Spleen (tissue), 11 donors: ENCODE measurements at regions not wholly inside any gene's neighbourhood (a gene's known extent, or its start where the extent isn't known, plus 50 kb on each side); places are given as distances from the start of the nearest gene placed in this dataset.

Source experiments
- DNase-seq: peaks from one replicate; pipeline ENCODE4 v3.0.0-alpha.2; 2020
- H3K27ac ChIP-seq, 8 donors: fragments of 200-600 bp; sonication (generic) in 7 of 8; 1 replicate in 4 of 8; 2 replicates in 4 of 8; pipeline versions ENCODE4 v1.5.0 to v1.8.0; 2016 to 2021; ENCODE audit warnings: inconsistent platforms in 4 of 8, mild to moderate bottlenecking in 4 of 8, moderate library complexity in 1 of 8
- H3K27me3 ChIP-seq, 7 donors: fragments of 200-600 bp; sonication (generic) in 6 of 7; replicated peaks in 1 of 7; 1 replicate in 4 of 7; 2 replicates in 3 of 7; pipeline versions ENCODE4 v1.5.0 to v1.8.0; 2016 to 2021; ENCODE audit warnings: inconsistent platforms in 3 of 7, mild to moderate bottlenecking in 1 of 7
- H3K36me3 ChIP-seq, 6 donors: fragments of 200-600 bp; sonication (generic) in 5 of 6; 1 replicate in 4 of 6; 2 replicates in 2 of 6; pipeline versions ENCODE4 v1.5.0 to v1.8.0; 2016 to 2021; ENCODE audit warnings: inconsistent platforms in 2 of 6
- H3K4me1 ChIP-seq, 6 donors: fragments of 200-600 bp; sonication (generic) in 5 of 6; 1 replicate in 3 of 6; 2 replicates in 3 of 6; pipeline versions ENCODE4 v1.5.0 to v1.8.0; 2016 to 2021; ENCODE audit warnings: inconsistent platforms in 3 of 6
- H3K4me3 ChIP-seq, 8 donors: fragments of 200-600 bp; sonication (generic) in 7 of 8; 1 replicate in 4 of 8; 2 replicates in 4 of 8; pipeline versions ENCODE4 v1.5.0 to v1.8.0; 2016 to 2021; ENCODE audit warnings: inconsistent platforms in 4 of 8, mild to moderate bottlenecking in 4 of 8, moderate library complexity in 2 of 8
- H3K9me3 ChIP-seq, 8 donors: fragments of 200-600 bp; sonication (generic) in 7 of 8; 1 replicate in 4 of 8; 2 replicates in 4 of 8; pipeline versions ENCODE4 v1.5.0 to v1.8.0; 2016 to 2021; ENCODE audit warnings: inconsistent platforms in 4 of 8
- CTCF ChIP-seq, 11 experiments: fragments of 200-600 bp in 7 of 11; fragments of 450-650 bp in 4 of 11; sonication (generic) in 4 of 11; IDR thresholded peaks in 8 of 11; conservative IDR thresholded peaks in 3 of 11; 1 replicate in 7 of 11; 2 replicates in 4 of 11; pipeline versions ENCODE4 v1.4.0 to v1.8.0; 2016 to 2021; ENCODE audit warnings: antibody characterized with exemption in 11 of 11, inconsistent platforms in 4 of 11, mild to moderate bottlenecking in 1 of 11
- POLR2A ChIP-seq, 3 donors: fragments of 450-650 bp; IDR thresholded peaks; one replicate each; pipeline ENCODE4 v1.5.1; 2017; ENCODE audit warnings: antibody characterized with exemption in 3 of 3, mild to moderate bottlenecking in 1 of 3
- POLR2AphosphoS5 ChIP-seq, 3 donors: sonication (generic); formaldehyde crosslinking; IDR thresholded peaks; one replicate each; pipeline ENCODE4 v1.5.1; 2017; ENCODE audit warnings: antibody characterized with exemption in 3 of 3
- WGBS, 5 donors: extraction: QIAGEN DNeasy Blood & Tissue Kit in 3 of 5; methylation state at CpG; one replicate each; pipeline versions ENCODE4 v1.1.5 to v1.1.7; 2013 to 2018; 5-methylcytosine and 5-hydroxymethylcytosine counted together
- intact Hi-C: fragments of 100-400 bp; cut with DNase I; formaldehyde crosslinking; loops from one replicate; pipeline ENCODE4 v1.15.0; 2023; ENCODE audit warnings: low total_unique reads
- donor health status: healthy with polysubstance abuse.
- donor health status: DM: no; HTN: no; CAD: no; lungs with moderate emphysema.
- donor health status: DM: no; HTN: no; CAD: no.
- donor health status: Bipolar disorder and iron deficiency.
- donor health status: healthy.
- donor health status: DM: no; HTN: no; CAD: no.
- donor health status: DM: yes; HTN: yes; CAD: no.

DNA sequence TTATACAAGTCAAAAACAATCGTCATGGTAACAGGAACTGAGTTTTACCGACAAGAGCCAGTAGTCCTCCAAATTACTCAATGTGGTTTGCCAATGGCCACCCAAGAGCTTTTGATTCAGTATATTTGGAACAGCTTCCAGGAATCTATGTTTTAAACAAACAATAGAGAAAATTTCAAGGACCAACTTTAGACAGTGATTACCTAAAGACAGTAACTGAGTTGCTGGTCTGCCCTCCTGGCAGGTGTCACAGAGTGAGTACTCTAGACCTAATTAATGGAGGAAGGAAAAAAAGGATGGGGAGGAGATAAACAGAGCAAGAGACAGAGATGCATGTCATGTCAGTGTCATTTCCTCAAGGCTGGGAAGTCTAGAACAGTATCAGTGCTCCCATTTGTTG is 361.3 kb upstream of the BTBD3 start:
- Histone ChIP-seq H3K36me3 (no peaks in the 10 kb centered on the region), H3K4me1 (no peaks in the 10 kb centered on the region), H3K27me3 (no peaks in the 10 kb centered on the region), H3K4me3 (no peak overlapping the region), H3K9me3 (no peaks in the 10 kb centered on the region), H3K27ac (no peak overlapping the region)
- intact Hi-C loops, result no loop called here
- 65 to 82% (median 67%) methylated on average over 2 of the region's 2 CpGs for WGBS, 5 donors
- no peak for DNase-seq
- no peak for TF ChIP-seq CTCF (IDR thresholded peaks at IDR 0.05 in 8 of 11, conservative IDR thresholded peaks at IDR 0.05 in 3 of 11)
- no peak for TF ChIP-seq POLR2AphosphoS5 (IDR thresholded peaks at IDR 0.05)
- no peak for TF ChIP-seq POLR2A (IDR thresholded peaks at IDR 0.05)

DNA sequence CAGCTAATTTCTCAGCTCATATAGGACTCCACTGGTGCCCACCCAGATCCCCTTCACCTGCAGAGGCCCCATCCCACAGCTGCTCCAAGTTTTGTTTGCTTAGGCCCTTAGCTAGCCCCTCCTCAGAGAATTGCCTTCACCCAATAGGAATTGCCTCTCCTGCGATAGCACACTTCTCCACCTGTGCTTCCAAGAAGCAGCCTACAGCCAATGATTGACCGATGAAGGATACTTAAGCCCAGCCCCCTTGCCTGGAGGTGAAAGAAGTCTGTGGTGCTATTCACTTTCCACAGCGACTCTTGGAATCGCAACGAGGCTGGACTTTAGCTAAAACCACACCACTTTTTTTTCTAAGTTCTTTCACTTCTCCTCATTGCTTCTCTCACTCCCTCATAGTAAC is 353.2 kb upstream of the BTBD3 start:
- Histone ChIP-seq H3K9me3 (no peaks in the 10 kb centered on the region), H3K4me1 (no peaks in the 10 kb centered on the region), H3K36me3 (no peaks in the 10 kb centered on the region), H3K4me3 (no peak overlapping the region), H3K27me3 (no peaks in the 10 kb centered on the region), H3K27ac (no peak overlapping the region)
- TF ChIP-seq POLR2AphosphoS5 (IDR thresholded peaks at IDR 0.05) (no peak), CTCF (IDR thresholded peaks at IDR 0.05 in 8 of 11, conservative IDR thresholded peaks at IDR 0.05 in 3 of 11) (no peak), POLR2A (IDR thresholded peaks at IDR 0.05) (no peak)
- 87 to 97% (median 92%) methylated on average over 5 of the region's 5 CpGs for WGBS, 5 donors
- intact Hi-C loops, result no loop called here
- no peak for DNase-seq

- intact Hi-C loops, result no loop called here
- H3K27ac ChIP-seq, result no peak overlapping the region
- H3K9me3 ChIP-seq, result no peaks in the 10 kb centered on the region
- no peak overlapping the region for H3K4me3 ChIP-seq
- no peaks in the 10 kb centered on the region for H3K27me3 ChIP-seq
- no peaks in the 10 kb centered on the region for H3K4me1 ChIP-seq
- TF ChIP-seq CTCF (IDR thresholded peaks at IDR 0.05 in 8 of 11, conservative IDR thresholded peaks at IDR 0.05 in 3 of 11) (no peak), POLR2A (IDR thresholded peaks at IDR 0.05) (no peak), POLR2AphosphoS5 (IDR thresholded peaks at IDR 0.05) (no peak)
- no peaks in the 10 kb centered on the region for H3K36me3 ChIP-seq
- WGBS, 5 donors, result 64 to 78% (median 73%) methylated on average over 5 of the region's 5 CpGs
- no peak for DNase-seq
Observed at GRCh38 chr20:11569163-11569562, 348.5 kb upstream of the BTBD3 start.

DNA sequence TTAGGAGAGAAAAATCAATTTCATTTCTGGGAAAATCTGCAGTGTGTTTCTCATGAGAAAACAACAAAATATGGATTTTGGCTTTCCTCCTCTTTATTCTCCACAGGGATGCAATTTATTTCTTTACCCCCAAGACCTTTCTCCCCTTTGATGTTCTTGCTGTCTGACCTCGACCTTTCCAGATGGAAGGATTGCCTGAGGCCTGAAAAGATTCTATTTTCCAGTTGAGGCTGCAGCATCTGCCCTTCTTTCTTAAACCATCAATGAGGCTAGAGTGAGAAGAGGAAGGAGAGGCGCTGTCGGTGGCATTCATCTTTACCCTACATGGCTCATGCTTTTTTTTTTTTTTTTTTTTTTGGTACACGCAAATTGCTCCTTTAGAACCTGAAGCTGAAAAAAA is 344.2 kb upstream of the BTBD3 start:
- intact Hi-C loops, result no loop called here
- DNase-seq, result no peak
- no peak overlapping the region for H3K27ac ChIP-seq
- no peaks in the 10 kb centered on the region for H3K27me3 ChIP-seq
- TF ChIP-seq CTCF (IDR thresholded peaks at IDR 0.05 in 8 of 11, conservative IDR thresholded peaks at IDR 0.05 in 3 of 11), result no peak
- H3K4me1 ChIP-seq, result no peaks in the 10 kb centered on the region
- 70 to 83% (median 77%) methylated on average over 4 of the region's 4 CpGs for WGBS, 5 donors
- H3K9me3 ChIP-seq, result no peaks in the 10 kb centered on the region
- H3K36me3 ChIP-seq, result no peaks in the 10 kb centered on the region
- H3K4me3 ChIP-seq, result no peak overlapping the region
